Fibroblast of mammary gland (primary cell): ENCODE measurements at regions not wholly inside any gene's neighbourhood (a gene's known extent, or its start where the extent isn't known, plus 50 kb on each side); places are given as distances from the start of the nearest gene placed in this dataset.
"Not testable (repeated sequence)": the region's sequence is repeated elsewhere in the genome, so short reads cannot be mapped to it uniquely, and the experiment has no call there.

Experiments
- DNase-seq: peaks from one replicate; pipeline ENCODE4 v3.0.0-alpha.2; 2010; ENCODE audit warnings: low read depth
- H3K4me3 ChIP-seq: 2 replicates; pipeline ENCODE4 v1.5.1; 2011; ENCODE audit warnings: low read depth, mild to moderate bottlenecking, low read length, moderate library complexity; ENCODE audit not compliant: control insufficient read depth
- CTCF ChIP-seq: conservative IDR thresholded peaks from 2 replicates; pipeline ENCODE4 v1.5.1; 2011; ENCODE audit warnings: low read depth, low read length, inconsistent platforms; ENCODE audit not compliant: control insufficient read depth, insufficient read depth

GRCh38 chr2:138094031-138094430 is 129.8 kb downstream of the HNMT start:
- DNase-seq: no peak
- no peak overlapping the region for H3K4me3 ChIP-seq
- no peak for TF ChIP-seq CTCF

- no peak for TF ChIP-seq CTCF
- DNase-seq: no peak
- no peak overlapping the region for H3K4me3 ChIP-seq
Observed at GRCh38 chr2:138095336-138095735, 131.1 kb downstream of the HNMT start.

GRCh38 chr2:138099288-138099687 is 135.0 kb downstream of the HNMT start:
- not testable (repeated sequence) for H3K4me3 ChIP-seq, DNase-seq

- H3K4me3 ChIP-seq: no peak overlapping the region
- no peak for DNase-seq
- no peak for TF ChIP-seq CTCF
Observed at GRCh38 chr2:138101718-138102117, 137.4 kb downstream of the HNMT start.

- H3K4me3 ChIP-seq: no peak overlapping the region
- no peak for TF ChIP-seq CTCF
- DNase-seq: no peak
Observed at GRCh38 chr2:138102664-138103063, 138.4 kb downstream of the HNMT start.

GRCh38 chr2:138103156-138103555 is 138.9 kb downstream of the HNMT start:
- H3K4me3 ChIP-seq: no peak overlapping the region
- DNase-seq: no peak
- no peak for TF ChIP-seq CTCF

GRCh38 chr2:138104071-138104470 is 139.8 kb downstream of the HNMT start:
- TF ChIP-seq CTCF: no peak
- H3K4me3 ChIP-seq: no peak overlapping the region
- DNase-seq: no peak
